GM19035 (cell line): ENCODE measurements at regions not wholly inside any gene's neighbourhood (a gene's known extent, or its start where the extent isn't known, plus 50 kb on each side); places are given as distances from the start of the nearest gene placed in this dataset.

Source experiments
- ATAC-seq: cut with Tn5 transposase; IDR thresholded peaks from one replicate; pipeline ENCODE4 v1.9.1; 2021; ENCODE audit not compliant: unreplicated experiment

GRCh38 chr6:153790876-153791473 is 248.1 kb upstream of the OPRM1 start:
- no peak for ATAC-seq

GRCh38 chr6:153790048-153790447 is 249.0 kb upstream of the OPRM1 start:
- ATAC-seq = no peak

GRCh38 chr6:153787341-153787606 is 251.8 kb upstream of the OPRM1 start:
- no peak for ATAC-seq

- no peak for ATAC-seq
Observed at GRCh38 chr6:153781306-153781705, 257.7 kb upstream of the OPRM1 start.

GRCh38 chr6:153780011-153780410 is 259.0 kb upstream of the OPRM1 start:
- no peak for ATAC-seq

GRCh38 chr6:153778216-153778615 is 260.8 kb upstream of the OPRM1 start:
- ATAC-seq = no peak

- no peak for ATAC-seq
Observed at GRCh38 chr6:153771577-153771976, 267.5 kb upstream of the OPRM1 start.

- no peak for ATAC-seq
Observed at GRCh38 chr6:153767127-153767526, 271.9 kb upstream of the OPRM1 start.

GRCh38 chr6:153758516-153758915 is 280.5 kb upstream of the OPRM1 start:
- no peak for ATAC-seq

- ATAC-seq = no peak
Observed at GRCh38 chr6:153735761-153736160, 303.3 kb upstream of the OPRM1 start.

GRCh38 chr6:153729189-153729588 is 309.9 kb upstream of the OPRM1 start:
- ATAC-seq = no peak

- no peak for ATAC-seq
Observed at GRCh38 chr6:153727885-153728284, 311.2 kb upstream of the OPRM1 start.

- ATAC-seq = no peak
Observed at GRCh38 chr6:153725456-153725855, 313.6 kb upstream of the OPRM1 start.

- ATAC-seq = no peak
Observed at GRCh38 chr6:153720732-153721131, 318.3 kb upstream of the OPRM1 start.

GRCh38 chr6:153705429-153705828 is 333.6 kb upstream of the OPRM1 start:
- ATAC-seq = no peak

GRCh38 chr6:153702671-153703070 is 336.4 kb upstream of the OPRM1 start:
- ATAC-seq = no peak

GRCh38 chr6:153698637-153699036 is 340.4 kb upstream of the OPRM1 start:
- ATAC-seq = no peak

- ATAC-seq = no peak
Observed at GRCh38 chr6:153698001-153698400, 341.0 kb upstream of the OPRM1 start.

GRCh38 chr6:153677522-153677921 is 361.5 kb upstream of the OPRM1 start:
- ATAC-seq = no peak

- no peak for ATAC-seq
Observed at GRCh38 chr6:153673750-153674149, 365.3 kb upstream of the OPRM1 start.

- ATAC-seq = no peak
Observed at GRCh38 chr6:153673225-153673624, 365.8 kb upstream of the OPRM1 start.

GRCh38 chr6:153670403-153671026 is 368.5 kb upstream of the OPRM1 start:
- ATAC-seq = no peak

GRCh38 chr6:153668758-153669157 is 370.3 kb upstream of the OPRM1 start:
- no peak for ATAC-seq
